Spleen (tissue), 11 donors: ENCODE measurements at regions not wholly inside any gene's neighbourhood (a gene's known extent, or its start where the extent isn't known, plus 50 kb on each side); places are given as distances from the start of the nearest gene placed in this dataset.
A peak's percentile ranks its signal among the peaks of the same experiment; 100 is the strongest.

Source experiments
- DNase-seq: peaks from one replicate; pipeline ENCODE4 v3.0.0-alpha.2; 2020
- H3K27ac ChIP-seq, 8 donors: fragments of 200-600 bp; sonication (generic) in 7 of 8; 1 replicate in 4 of 8; 2 replicates in 4 of 8; pipeline versions ENCODE4 v1.5.0 to v1.8.0; 2016 to 2021; ENCODE audit warnings: inconsistent platforms in 4 of 8, mild to moderate bottlenecking in 4 of 8, moderate library complexity in 1 of 8
- H3K27me3 ChIP-seq, 7 donors: fragments of 200-600 bp; sonication (generic) in 6 of 7; replicated peaks in 1 of 7; 1 replicate in 4 of 7; 2 replicates in 3 of 7; pipeline versions ENCODE4 v1.5.0 to v1.8.0; 2016 to 2021; ENCODE audit warnings: inconsistent platforms in 3 of 7, mild to moderate bottlenecking in 1 of 7
- H3K36me3 ChIP-seq, 6 donors: fragments of 200-600 bp; sonication (generic) in 5 of 6; 1 replicate in 4 of 6; 2 replicates in 2 of 6; pipeline versions ENCODE4 v1.5.0 to v1.8.0; 2016 to 2021; ENCODE audit warnings: inconsistent platforms in 2 of 6
- H3K4me1 ChIP-seq, 6 donors: fragments of 200-600 bp; sonication (generic) in 5 of 6; 1 replicate in 3 of 6; 2 replicates in 3 of 6; pipeline versions ENCODE4 v1.5.0 to v1.8.0; 2016 to 2021; ENCODE audit warnings: inconsistent platforms in 3 of 6
- H3K4me3 ChIP-seq, 8 donors: fragments of 200-600 bp; sonication (generic) in 7 of 8; 1 replicate in 4 of 8; 2 replicates in 4 of 8; pipeline versions ENCODE4 v1.5.0 to v1.8.0; 2016 to 2021; ENCODE audit warnings: inconsistent platforms in 4 of 8, mild to moderate bottlenecking in 4 of 8, moderate library complexity in 2 of 8
- H3K9me3 ChIP-seq, 8 donors: fragments of 200-600 bp; sonication (generic) in 7 of 8; 1 replicate in 4 of 8; 2 replicates in 4 of 8; pipeline versions ENCODE4 v1.5.0 to v1.8.0; 2016 to 2021; ENCODE audit warnings: inconsistent platforms in 4 of 8
- CTCF ChIP-seq, 11 experiments: fragments of 200-600 bp in 7 of 11; fragments of 450-650 bp in 4 of 11; sonication (generic) in 4 of 11; IDR thresholded peaks in 8 of 11; conservative IDR thresholded peaks in 3 of 11; 1 replicate in 7 of 11; 2 replicates in 4 of 11; pipeline versions ENCODE4 v1.4.0 to v1.8.0; 2016 to 2021; ENCODE audit warnings: antibody characterized with exemption in 11 of 11, inconsistent platforms in 4 of 11, mild to moderate bottlenecking in 1 of 11
- POLR2A ChIP-seq, 3 donors: fragments of 450-650 bp; IDR thresholded peaks; one replicate each; pipeline ENCODE4 v1.5.1; 2017; ENCODE audit warnings: antibody characterized with exemption in 3 of 3, mild to moderate bottlenecking in 1 of 3
- POLR2AphosphoS5 ChIP-seq, 3 donors: sonication (generic); formaldehyde crosslinking; IDR thresholded peaks; one replicate each; pipeline ENCODE4 v1.5.1; 2017; ENCODE audit warnings: antibody characterized with exemption in 3 of 3
- whole genome bisulfite sequencing, 5 donors: extraction: QIAGEN DNeasy Blood & Tissue Kit in 3 of 5; methylation state at CpG; one replicate each; pipeline versions ENCODE4 v1.1.5 to v1.1.7; 2013 to 2018; 5-methylcytosine and 5-hydroxymethylcytosine counted together
- intact Hi-C: fragments of 100-400 bp; cut with DNase I; formaldehyde crosslinking; loops from one replicate; pipeline ENCODE4 v1.15.0; 2023; ENCODE audit warnings: low total_unique reads
- donor health status: healthy with polysubstance abuse.
- donor health status: DM: no; HTN: no; CAD: no; lungs with moderate emphysema.
- donor health status: DM: no; HTN: no; CAD: no.
- donor health status: Bipolar disorder and iron deficiency.
- donor health status: healthy.
- donor health status: DM: no; HTN: no; CAD: no.
- donor health status: DM: yes; HTN: yes; CAD: no.

GRCh38 chr18:79625924-79626561 lies 53.6 kb upstream of the CTDP1 start:
- peak overlapping the region in 1 of 8 donors; percentile 26 for H3K4me3 ChIP-seq
- intact Hi-C loops, result no loop called here
- H3K4me1 ChIP-seq, result peaks cover 14 to 49% (median 28%) of the 10 kb centered on the region in 6 donors
- peak; percentile 71 for DNase-seq
- 75 to 80% (median 77%) methylated on average over 19 to 26 of the region's 26 CpGs for WGBS, 5 donors
- TF ChIP-seq CTCF (IDR thresholded peaks at IDR 0.05 in 8 of 11, conservative IDR thresholded peaks at IDR 0.05 in 3 of 11), result no peak
- TF ChIP-seq POLR2AphosphoS5 (IDR thresholded peaks at IDR 0.05), result no peak
- no peak for TF ChIP-seq POLR2A (IDR thresholded peaks at IDR 0.05)
- H3K9me3 ChIP-seq, result no peaks in the 10 kb centered on the region
- H3K27ac ChIP-seq, result peak overlapping the region in 2 of 8 donors; percentile 38 to 76
- H3K27me3 ChIP-seq, result peaks cover 0 to 40% (median 0%) of the 10 kb centered on the region in 7 donors
- no peaks in the 10 kb centered on the region for H3K36me3 ChIP-seq

- H3K27me3 ChIP-seq, result peaks cover 0 to 40% (median 0%) of the 10 kb centered on the region in 7 donors
- H3K27ac ChIP-seq, result no peak overlapping the region
- no peaks in the 10 kb centered on the region for H3K9me3 ChIP-seq
- intact Hi-C loops, result no loop called here
- peak overlapping the region in 2 of 8 donors; percentile 5 to 25 for H3K4me3 ChIP-seq
- TF ChIP-seq CTCF (IDR thresholded peaks at IDR 0.05 in 8 of 11, conservative IDR thresholded peaks at IDR 0.05 in 3 of 11) (no peak), POLR2AphosphoS5 (IDR thresholded peaks at IDR 0.05) (no peak), POLR2A (IDR thresholded peaks at IDR 0.05) (no peak)
- no peaks in the 10 kb centered on the region for H3K36me3 ChIP-seq
- peaks cover 14 to 49% (median 28%) of the 10 kb centered on the region in 6 donors for H3K4me1 ChIP-seq
- peak; percentile 75 for DNase-seq
- 85 to 90% (median 86%) methylated on average over 35 to 45 of the region's 45 CpGs for WGBS, 5 donors
Measured at GRCh38 chr18:79626905-79627749, 52.5 kb upstream of the CTDP1 start.

- Histone ChIP-seq H3K27me3 (peaks cover 0 to 40% (median 0%) of the 10 kb centered on the region in 7 donors), H3K4me3 (no peak overlapping the region), H3K9me3 (no peaks in the 10 kb centered on the region), H3K27ac (no peak overlapping the region), H3K36me3 (no peaks in the 10 kb centered on the region), H3K4me1 (peaks cover 14 to 49% (median 28%) of the 10 kb centered on the region in 6 donors)
- 90 to 94% (median 92%) methylated on average over 19 of the region's 19 CpGs for WGBS, 5 donors
- DNase-seq, result peak; percentile 58
- TF ChIP-seq POLR2A (IDR thresholded peaks at IDR 0.05), result no peak
- TF ChIP-seq POLR2AphosphoS5 (IDR thresholded peaks at IDR 0.05), result no peak
- TF ChIP-seq CTCF (IDR thresholded peaks at IDR 0.05 in 8 of 11, conservative IDR thresholded peaks at IDR 0.05 in 3 of 11), result no peak
- intact Hi-C loops, result no loop called here
Measured at GRCh38 chr18:79627750-79628294, 51.8 kb upstream of the CTDP1 start.
